ENCODE measurements at regions not wholly inside any gene's neighbourhood (a gene's known extent, or its start where the extent isn't known, plus 50 kb on each side); places are given as distances from the start of the nearest gene placed in this dataset.

DNA sequence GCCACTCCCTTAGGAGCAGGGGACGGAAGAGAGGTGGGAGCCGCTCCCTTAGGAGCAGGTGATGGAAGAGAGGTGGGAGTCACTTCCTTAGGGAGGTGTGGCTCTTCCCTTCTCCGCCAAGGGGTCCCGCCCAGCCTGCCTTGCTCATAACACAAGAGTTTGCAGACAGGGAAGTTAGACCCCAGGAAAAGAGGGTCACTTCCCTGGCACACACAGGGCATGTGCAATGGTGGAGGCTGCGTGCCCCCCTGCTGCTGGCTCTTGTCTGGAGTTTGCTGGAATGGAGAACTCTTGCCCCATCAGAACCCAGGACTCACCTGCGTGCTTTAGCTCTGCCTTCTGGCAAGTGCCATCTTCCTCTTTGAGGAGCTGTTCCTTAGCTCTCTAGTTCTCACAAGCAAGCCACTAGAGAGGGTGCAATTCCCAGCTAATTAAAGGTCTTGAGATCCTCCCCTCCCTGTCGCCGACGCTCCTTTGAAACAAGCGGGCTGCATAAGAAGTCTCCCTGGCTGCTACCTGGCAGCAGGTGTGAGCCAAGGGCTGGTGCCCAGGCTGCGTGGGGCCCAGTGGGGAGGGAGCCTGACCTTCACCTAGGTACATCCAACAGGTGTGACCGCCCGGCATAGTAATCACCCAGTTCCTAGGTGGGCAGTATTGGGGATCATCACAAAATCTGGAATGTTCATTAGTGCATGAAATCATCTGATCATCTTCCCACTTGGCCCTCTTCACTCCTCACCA is 281.6 kb downstream of the ZNF536 start:
- H3K27me3 ChIP-seq (ENCODE audit: low read depth): no peaks in the 10 kb centered on the region
- in situ Hi-C loops (cut with MboI; ENCODE audit: low sequenced_read_pairs): loop anchor here (10.0 kb wide), 2 partner anchors 429 to 929 kb away; no protein-coding TSS in a partner anchor
- peaks cover 42% of the 10 kb centered on the region for H3K4me1 ChIP-seq
- DNase-seq (ENCODE audit: low spot score in 2 of 2): no peak
- no peaks in the 10 kb centered on the region for H3K9me3 ChIP-seq
- H3K4me3 ChIP-seq: no peak overlapping the region
- H3K36me3 ChIP-seq (replicated peaks): no peaks in the 10 kb centered on the region

DNA sequence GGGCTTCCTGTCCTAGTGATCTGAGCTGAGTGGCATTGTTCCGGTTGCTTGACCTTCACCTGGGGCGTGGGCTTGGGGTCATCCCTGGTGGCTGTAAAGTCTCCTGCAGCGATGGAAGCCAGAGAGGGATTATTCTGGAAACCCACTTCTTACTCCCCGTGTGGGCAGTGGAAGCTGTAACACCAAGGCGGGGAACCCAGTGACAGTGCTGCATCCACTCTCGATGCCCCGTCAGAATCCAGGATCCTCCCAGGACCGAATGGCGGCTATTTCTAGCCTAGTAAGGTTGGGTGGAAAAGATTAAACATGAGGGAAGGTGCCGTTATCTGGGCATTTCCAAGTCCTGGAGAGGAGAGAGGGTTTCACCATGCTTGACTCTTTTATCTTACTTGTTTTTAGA is 280.6 kb downstream of the ZNF536 start:
- no peak for DNase-seq (ENCODE audit: low spot score in 2 of 2)
- Histone ChIP-seq H3K36me3 (replicated peaks) (no peaks in the 10 kb centered on the region), H3K9me3 (no peaks in the 10 kb centered on the region), H3K4me3 (no peak overlapping the region), H3K27me3 (ENCODE audit: low read depth) (no peaks in the 10 kb centered on the region), H3K4me1 (peaks cover 51% of the 10 kb centered on the region)
- in situ Hi-C loops (cut with MboI; ENCODE audit: low sequenced_read_pairs): loop anchor here (10.0 kb wide), 2 partner anchors 428 to 928 kb away; no protein-coding TSS in a partner anchor

- Histone ChIP-seq H3K27me3 (ENCODE audit: low read depth) (no peaks in the 10 kb centered on the region), H3K36me3 (replicated peaks) (no peaks in the 10 kb centered on the region), H3K4me1 (peaks cover 60% of the 10 kb centered on the region), H3K9me3 (no peaks in the 10 kb centered on the region), H3K4me3 (no peak overlapping the region)
- in situ Hi-C loops (cut with MboI; ENCODE audit: low sequenced_read_pairs): loop anchor here (10.0 kb wide), 2 partner anchors 427 to 927 kb away; no protein-coding TSS in a partner anchor
- DNase-seq (ENCODE audit: low spot score in 2 of 2): peak; percentile 35 to 92
These were observed 279.5 kb downstream of the ZNF536 start for GRCh38 chr19:30651691-30652090.

DNA sequence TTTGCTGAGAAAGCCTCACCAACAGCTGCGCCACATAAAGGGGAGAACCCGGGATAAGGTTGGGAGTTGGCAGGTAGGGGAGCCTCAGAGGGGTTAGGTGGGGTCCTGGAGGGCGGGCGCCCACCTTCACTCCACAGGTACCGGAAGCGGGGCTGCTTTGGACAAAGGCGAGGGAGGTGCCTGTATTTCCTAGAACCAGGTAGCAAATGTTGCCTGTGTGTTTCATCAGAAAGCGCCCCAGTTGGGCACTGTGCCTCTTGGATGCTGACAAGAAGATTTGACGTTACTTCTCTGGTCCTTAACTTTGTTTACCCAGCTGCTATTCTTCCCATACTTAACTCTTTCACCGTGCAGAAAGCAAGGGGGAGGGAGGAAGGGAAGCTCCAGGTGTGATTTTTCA is 278.9 kb downstream of the ZNF536 start:
- Histone ChIP-seq H3K36me3 (replicated peaks) (no peaks in the 10 kb centered on the region), H3K27me3 (ENCODE audit: low read depth) (no peaks in the 10 kb centered on the region), H3K4me3 (no peak overlapping the region), H3K9me3 (no peaks in the 10 kb centered on the region), H3K4me1 (peaks cover 67% of the 10 kb centered on the region)
- in situ Hi-C loops (cut with MboI; ENCODE audit: low sequenced_read_pairs): loop anchor here (10.0 kb wide), 2 partner anchors 426 to 926 kb away; no protein-coding TSS in a partner anchor
- DNase-seq (ENCODE audit: low spot score in 2 of 2): no peak

DNA sequence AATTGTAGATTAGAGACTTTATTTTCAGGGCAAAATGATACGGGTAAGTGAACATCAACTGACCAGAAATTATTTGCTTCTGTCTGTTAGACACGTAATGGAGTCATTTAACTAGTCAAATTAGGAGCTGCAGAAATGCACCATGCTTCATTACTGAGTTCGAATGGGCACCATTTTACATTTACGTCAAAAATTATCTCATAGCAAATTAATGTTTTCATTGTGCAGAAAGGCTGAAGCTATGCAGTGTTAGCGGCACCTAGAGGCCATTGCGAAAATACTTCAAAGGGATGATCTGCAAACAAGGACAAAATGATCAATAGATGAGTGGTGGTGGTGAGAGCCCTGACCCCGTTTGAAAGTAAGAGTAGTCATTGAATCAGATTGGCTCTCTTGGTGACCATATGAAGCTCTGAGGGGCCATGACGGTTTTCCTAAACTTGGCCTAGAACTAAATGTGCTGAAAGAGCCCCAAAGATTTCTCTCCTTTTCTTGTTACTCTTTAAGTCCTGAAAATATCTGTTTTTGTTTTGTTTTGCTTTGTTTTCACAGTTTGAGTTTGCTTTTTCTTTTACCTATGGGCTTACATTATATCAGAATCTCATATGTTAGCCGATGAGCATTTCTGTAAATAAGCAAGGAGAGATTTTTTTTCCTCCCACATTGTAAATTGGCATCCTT is 277.9 kb downstream of the ZNF536 start:
- no peaks in the 10 kb centered on the region for H3K9me3 ChIP-seq
- no peak overlapping the region for H3K4me3 ChIP-seq
- in situ Hi-C loops (cut with MboI; ENCODE audit: low sequenced_read_pairs): loop anchor here (10.0 kb wide), 2 partner anchors 425 to 925 kb away; no protein-coding TSS in a partner anchor

DNA sequence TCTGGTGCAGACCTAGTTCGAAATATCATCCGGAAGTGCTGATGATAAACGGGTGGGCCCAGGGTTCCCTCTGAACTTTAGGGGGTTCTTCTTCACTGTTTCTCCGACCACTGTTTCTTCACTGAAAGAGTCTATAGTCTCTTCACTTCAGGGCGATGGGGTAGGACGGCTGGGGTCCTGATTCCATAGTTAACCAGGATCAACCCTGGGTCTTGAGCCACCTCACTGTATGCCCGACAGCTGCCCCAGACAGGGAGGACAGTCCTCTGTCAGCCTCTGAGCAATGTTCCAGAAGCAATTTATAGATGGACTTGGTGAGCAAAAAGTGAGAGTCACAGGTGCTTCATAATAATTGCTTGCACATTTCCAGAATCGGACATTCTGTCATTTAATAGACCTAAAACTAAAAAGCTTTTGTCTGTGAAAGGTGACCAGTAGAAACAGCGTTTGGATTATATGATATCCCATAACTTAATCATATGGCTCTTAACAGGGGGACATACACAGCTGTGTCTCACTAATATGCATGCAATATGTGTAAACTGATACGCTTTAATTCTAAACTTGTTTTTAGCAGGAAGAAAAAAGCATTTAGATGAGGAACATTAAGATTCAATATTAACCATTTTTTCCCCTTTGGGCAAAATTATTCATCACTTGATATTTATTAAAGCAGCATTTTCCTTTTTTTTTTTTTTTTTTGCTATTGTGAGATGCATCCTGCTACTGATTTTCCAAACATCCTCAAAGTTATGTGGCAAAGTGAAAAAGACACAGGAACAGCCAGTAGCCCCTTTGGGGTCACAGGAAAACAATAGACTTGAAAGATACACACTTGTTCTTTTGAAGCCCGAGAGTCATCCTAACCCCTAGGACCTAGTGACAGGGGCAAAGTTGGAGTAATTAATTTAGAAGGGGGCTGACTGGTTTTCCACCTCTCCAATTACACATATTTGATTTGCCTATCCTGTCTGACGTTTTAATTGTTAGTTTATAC is 277.0 kb downstream of the ZNF536 start:
- in situ Hi-C loops (cut with MboI; ENCODE audit: low sequenced_read_pairs): no loop called here
- H3K36me3 ChIP-seq (replicated peaks): no peaks in the 10 kb centered on the region
- no peaks in the 10 kb centered on the region for H3K27me3 ChIP-seq (ENCODE audit: low read depth)
- no peak overlapping the region for H3K4me3 ChIP-seq
- DNase-seq (ENCODE audit: low spot score in 2 of 2): no peak
- peaks cover 69% of the 10 kb centered on the region for H3K4me1 ChIP-seq
- H3K9me3 ChIP-seq: no peaks in the 10 kb centered on the region

More for the DNA sequence above, 277.9 kb downstream of the ZNF536 start:
- H3K36me3 ChIP-seq (replicated peaks): no peaks in the 10 kb centered on the region
- H3K27me3 ChIP-seq (ENCODE audit: low read depth): no peaks in the 10 kb centered on the region
- H3K4me1 ChIP-seq: peaks cover 69% of the 10 kb centered on the region
- DNase-seq (ENCODE audit: low spot score in 2 of 2): peak; percentile 74 to 76

DNA sequence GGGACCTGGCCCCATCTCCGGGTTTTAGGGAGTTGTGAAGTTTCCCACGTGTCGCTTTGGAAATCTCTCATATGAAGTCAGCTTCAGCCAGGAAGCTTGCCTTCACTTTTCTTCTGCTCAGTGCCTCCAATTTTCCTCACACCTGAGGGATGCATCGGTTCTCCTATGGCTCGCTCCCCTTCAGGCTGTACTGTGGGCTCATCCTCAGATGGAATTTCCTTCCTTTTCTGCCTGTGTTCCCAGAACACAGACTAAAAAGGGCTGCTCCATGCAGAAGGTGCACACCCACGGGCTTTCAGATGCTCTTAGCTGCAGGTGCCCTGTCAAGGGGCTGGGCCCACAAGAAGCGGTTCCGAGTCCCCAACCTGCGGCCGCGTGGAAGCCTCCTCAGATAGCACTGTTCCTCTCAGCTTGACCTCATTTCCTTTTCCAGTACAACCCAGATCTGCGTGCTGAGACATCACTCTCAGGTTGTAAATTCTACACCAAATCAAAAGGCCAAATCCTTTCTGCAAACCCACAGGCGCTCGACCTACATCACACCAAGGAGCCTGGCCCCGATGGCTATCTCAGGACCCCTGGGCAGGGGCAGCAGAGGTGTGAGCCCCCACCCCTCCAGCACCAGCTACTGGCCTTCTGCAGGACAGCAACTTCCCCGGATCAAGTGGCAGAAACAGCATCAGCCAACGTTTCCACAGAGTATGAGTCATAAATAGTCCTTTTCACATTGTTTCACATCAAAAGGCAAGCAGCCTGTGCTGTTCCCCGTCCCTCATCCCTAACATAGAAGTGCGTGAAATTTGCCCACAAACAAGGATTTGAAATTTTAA is 275.9 kb downstream of the ZNF536 start:
- peak; percentile 26 to 44 for DNase-seq (ENCODE audit: low spot score in 2 of 2)
- H3K27me3 ChIP-seq (ENCODE audit: low read depth): no peaks in the 10 kb centered on the region
- H3K36me3 ChIP-seq (replicated peaks): no peaks in the 10 kb centered on the region
- H3K9me3 ChIP-seq: no peaks in the 10 kb centered on the region
- peaks cover 69% of the 10 kb centered on the region for H3K4me1 ChIP-seq
- no peak overlapping the region for H3K4me3 ChIP-seq
- in situ Hi-C loops (cut with MboI; ENCODE audit: low sequenced_read_pairs): no loop called here

- H3K27me3 ChIP-seq (ENCODE audit: low read depth): no peaks in the 10 kb centered on the region
- no peak overlapping the region for H3K4me3 ChIP-seq
- no peaks in the 10 kb centered on the region for H3K36me3 ChIP-seq (replicated peaks)
- H3K9me3 ChIP-seq: no peaks in the 10 kb centered on the region
- peak; percentile 67 to 79 for DNase-seq (ENCODE audit: low spot score in 2 of 2)
- H3K4me1 ChIP-seq: peaks cover 56% of the 10 kb centered on the region
- in situ Hi-C loops (cut with MboI; ENCODE audit: low sequenced_read_pairs): no loop called here
These were observed 274.6 kb downstream of the ZNF536 start for GRCh38 chr19:30646806-30647205.

DNA sequence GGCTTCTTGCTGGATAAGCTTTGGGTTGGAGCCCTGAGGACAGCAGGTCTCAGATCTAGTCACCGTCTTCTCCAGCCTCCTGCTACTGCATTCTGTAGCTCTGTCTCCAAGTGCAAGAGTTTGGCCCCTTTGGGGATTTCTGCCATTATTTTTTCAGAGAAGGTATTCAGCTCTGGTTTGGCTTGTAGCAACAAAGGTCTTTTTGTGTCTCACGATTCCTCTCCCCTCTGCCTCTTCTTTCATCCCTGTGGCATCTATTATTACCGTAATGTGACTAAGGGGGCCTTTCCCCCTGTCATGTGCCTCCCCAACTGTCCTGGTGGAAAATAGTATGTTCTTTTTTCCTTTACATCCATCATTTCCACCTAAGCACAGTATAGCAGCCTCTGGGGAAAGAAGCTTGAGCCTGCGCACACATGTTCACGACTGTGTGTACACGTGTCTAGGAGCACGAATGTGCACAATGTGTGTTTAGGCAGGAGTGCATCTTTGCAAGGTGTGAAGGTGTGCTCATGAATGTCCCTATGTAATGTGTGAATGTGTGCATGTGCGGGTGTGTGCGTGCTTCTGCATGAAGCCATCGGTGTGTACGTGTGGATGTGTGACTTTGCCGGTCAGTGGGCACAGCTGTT is 273.9 kb downstream of the ZNF536 start:
- H3K27me3 ChIP-seq (ENCODE audit: low read depth): no peaks in the 10 kb centered on the region
- in situ Hi-C loops (cut with MboI; ENCODE audit: low sequenced_read_pairs): no loop called here
- DNase-seq (ENCODE audit: low spot score in 2 of 2): no peak
- no peaks in the 10 kb centered on the region for H3K36me3 ChIP-seq (replicated peaks)
- peaks cover 48% of the 10 kb centered on the region for H3K4me1 ChIP-seq
- H3K4me3 ChIP-seq: no peak overlapping the region
- H3K9me3 ChIP-seq: no peaks in the 10 kb centered on the region

- H3K36me3 ChIP-seq (replicated peaks): no peaks in the 10 kb centered on the region
- in situ Hi-C loops (cut with MboI; ENCODE audit: low sequenced_read_pairs): no loop called here
These were observed 268.2 kb downstream of the ZNF536 start for GRCh38 chr19:30640252-30640965.

DNA sequence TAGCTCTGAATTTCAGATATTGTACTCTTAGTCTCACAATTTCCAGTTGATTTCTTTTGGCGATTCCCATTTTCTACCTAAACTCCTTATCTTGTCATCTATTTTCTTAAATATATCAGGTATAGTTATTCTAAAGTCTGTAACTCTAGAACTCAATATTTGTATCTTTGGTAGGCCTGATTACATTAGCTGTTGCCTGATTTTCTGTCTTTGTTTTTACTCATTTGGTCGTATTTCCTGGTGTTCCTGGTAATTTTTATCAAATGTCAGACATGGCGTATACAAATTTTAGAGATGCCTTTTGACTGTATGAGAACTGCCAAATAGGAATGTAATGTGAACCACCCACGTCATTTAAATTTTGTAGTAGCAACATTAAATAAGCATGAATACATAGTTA is 266.7 kb downstream of the ZNF536 start:
- Histone ChIP-seq H3K9me3 (no peaks in the 10 kb centered on the region; the same call in 1 of the 2 replicates), H3K27me3 (ENCODE audit: low read depth) (no peaks in the 10 kb centered on the region)
- in situ Hi-C loops (cut with MboI; ENCODE audit: low sequenced_read_pairs): no loop called here

More at GRCh38 chr19:30640252-30640965, 268.2 kb downstream of the ZNF536 start:
- no peaks in the 10 kb centered on the region for H3K4me1 ChIP-seq
- no peak for DNase-seq (ENCODE audit: low spot score in 2 of 2)
- H3K9me3 ChIP-seq: no peaks in the 10 kb centered on the region; the same call in 1 of the 2 replicates
- no peak overlapping the region for H3K4me3 ChIP-seq
- H3K27me3 ChIP-seq (ENCODE audit: low read depth): no peaks in the 10 kb centered on the region

DNA sequence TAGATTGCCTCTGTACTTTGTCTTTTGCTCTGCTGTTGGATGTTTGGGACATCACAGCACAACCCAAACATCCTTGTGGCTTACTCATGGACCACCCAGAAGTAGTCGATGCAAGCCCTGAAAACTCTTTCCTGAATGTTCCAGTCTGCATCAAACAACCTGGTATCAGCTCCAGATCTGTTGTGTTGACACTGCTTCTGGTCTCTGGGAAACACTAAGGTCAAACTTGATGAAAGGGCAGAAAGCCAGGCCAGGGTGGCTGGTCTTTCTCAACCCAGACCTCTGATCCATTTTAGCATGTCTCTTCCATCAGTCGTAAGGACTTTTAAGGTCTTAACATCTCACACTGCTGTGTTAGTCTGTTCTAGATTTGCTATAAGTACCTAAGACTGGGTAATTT is 265.7 kb downstream of the ZNF536 start:
- Histone ChIP-seq H3K36me3 (replicated peaks) (no peaks in the 10 kb centered on the region), H3K4me1 (no peaks in the 10 kb centered on the region), H3K9me3 (no peaks in the 10 kb centered on the region; the same call in 1 of the 2 replicates), H3K4me3 (no peak overlapping the region), H3K27me3 (ENCODE audit: low read depth) (no peaks in the 10 kb centered on the region)
- in situ Hi-C loops (cut with MboI; ENCODE audit: low sequenced_read_pairs): no loop called here
- DNase-seq (ENCODE audit: low spot score in 2 of 2): no peak

More for the DNA sequence above, 266.7 kb downstream of the ZNF536 start:
- no peak overlapping the region for H3K4me3 ChIP-seq
- no peaks in the 10 kb centered on the region for H3K36me3 ChIP-seq (replicated peaks)
- DNase-seq (ENCODE audit: low spot score in 2 of 2): no peak
- H3K4me1 ChIP-seq: no peaks in the 10 kb centered on the region
